ENCODE measurements at regions not wholly inside any gene's neighbourhood (a gene's known extent, or its start where the extent isn't known, plus 50 kb on each side); places are given as distances from the start of the nearest gene placed in this dataset.

DNA sequence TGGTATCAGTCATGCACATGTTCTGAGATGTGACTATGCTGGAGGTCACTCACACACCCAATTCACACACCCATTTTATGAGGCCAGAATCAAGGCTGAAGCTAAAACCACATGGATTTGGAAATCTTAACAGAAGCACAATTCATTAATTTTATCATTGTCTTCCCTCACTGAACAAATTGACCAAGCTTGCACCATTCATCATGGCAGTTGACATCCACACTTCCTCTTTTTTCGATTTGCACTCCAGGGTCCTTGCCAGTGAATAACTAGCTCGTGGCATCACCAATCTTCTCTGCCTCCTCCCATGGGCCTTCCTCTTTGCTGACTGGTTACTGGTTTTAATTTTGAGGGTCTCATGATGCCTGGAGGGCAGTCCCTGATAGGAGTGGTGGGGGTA, 123.0 kb upstream of the ASIC2 start:
- H2BK20ac ChIP-seq (ENCODE audit: low read depth, low read length) = no peak overlapping the region
- POLR2A ChIA-PET (ENCODE audit: unreplicated experiment) = no interaction called here
- H3K14ac ChIP-seq (replicated peaks; ENCODE audit: low read depth, low read length) = no peak overlapping the region
- H3K56ac ChIP-seq (ENCODE audit: extremely low read depth, insufficient read depth, low read length) = no peak overlapping the region
- H4K8ac ChIP-seq (ENCODE audit: low read depth in 2 of 2, low read length in 2 of 2) = no peak overlapping the region
- H2AK5ac ChIP-seq (ENCODE audit: low read depth, low read length) = no peak overlapping the region
- TF ChIP-seq, protein P1, sequence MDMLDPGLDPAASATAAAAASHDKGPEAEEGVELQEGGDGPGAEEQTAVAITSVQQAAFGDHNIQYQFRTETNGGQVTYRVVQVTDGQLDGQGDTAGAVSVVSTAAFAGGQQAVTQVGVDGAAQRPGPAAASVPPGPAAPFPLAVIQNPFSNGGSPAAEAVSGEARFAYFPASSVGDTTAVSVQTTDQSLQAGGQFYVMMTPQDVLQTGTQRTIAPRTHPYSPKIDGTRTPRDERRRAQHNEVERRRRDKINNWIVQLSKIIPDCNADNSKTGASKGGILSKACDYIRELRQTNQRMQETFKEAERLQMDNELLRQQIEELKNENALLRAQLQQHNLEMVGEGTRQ (IDR thresholded peaks at IDR 0.05; ENCODE audit: low read depth, low read length) = no peak
- TF ChIP-seq MXI1 (IDR thresholded peaks at IDR 0.05; ENCODE audit: borderline replicate concordance, low read depth, low read length) (no peak), POLR2A (IDR thresholded peaks at IDR 0.05; ENCODE audit: low read depth, low read length) (no peak), RFX5 (IDR thresholded peaks at IDR 0.05; ENCODE audit: low read depth, low read length) (no peak), CEBPB (IDR thresholded peaks at IDR 0.05; ENCODE audit: low read depth, low read length) (no peak), MAZ (IDR thresholded peaks at IDR 0.05; ENCODE audit: borderline replicate concordance, low read depth, low read length) (no peak), RCOR1 (IDR thresholded peaks at IDR 0.05; ENCODE audit: insufficient replicate concordance, low read length) (no peak), FOS (IDR thresholded peaks at IDR 0.05; ENCODE audit: low read depth, low read length) (no peak), CHD1 (IDR thresholded peaks at IDR 0.05; ENCODE audit: low read depth, low read length) (no peak), NFE2L2 (IDR thresholded peaks at IDR 0.05; ENCODE audit: low read depth, low read length) (no peak), SMC3 (IDR thresholded peaks at IDR 0.05; ENCODE audit: low read depth, low read length) (no peak), MAFK (IDR thresholded peaks at IDR 0.05; ENCODE audit: low read depth, low read length) (no peak), RAD21 (IDR thresholded peaks at IDR 0.05; ENCODE audit: low read length) (no peak), BHLHE40 (IDR thresholded peaks at IDR 0.05; ENCODE audit: low read depth, low read length) (no peak)
- TF ChIP-seq, protein P2, sequence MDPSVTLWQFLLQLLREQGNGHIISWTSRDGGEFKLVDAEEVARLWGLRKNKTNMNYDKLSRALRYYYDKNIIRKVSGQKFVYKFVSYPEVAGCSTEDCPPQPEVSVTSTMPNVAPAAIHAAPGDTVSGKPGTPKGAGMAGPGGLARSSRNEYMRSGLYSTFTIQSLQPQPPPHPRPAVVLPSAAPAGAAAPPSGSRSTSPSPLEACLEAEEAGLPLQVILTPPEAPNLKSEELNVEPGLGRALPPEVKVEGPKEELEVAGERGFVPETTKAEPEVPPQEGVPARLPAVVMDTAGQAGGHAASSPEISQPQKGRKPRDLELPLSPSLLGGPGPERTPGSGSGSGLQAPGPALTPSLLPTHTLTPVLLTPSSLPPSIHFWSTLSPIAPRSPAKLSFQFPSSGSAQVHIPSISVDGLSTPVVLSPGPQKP (IDR thresholded peaks at IDR 0.05; ENCODE audit: borderline replicate concordance, low read depth, low read length) = no peak
- TF ChIP-seq, protein P3, sequence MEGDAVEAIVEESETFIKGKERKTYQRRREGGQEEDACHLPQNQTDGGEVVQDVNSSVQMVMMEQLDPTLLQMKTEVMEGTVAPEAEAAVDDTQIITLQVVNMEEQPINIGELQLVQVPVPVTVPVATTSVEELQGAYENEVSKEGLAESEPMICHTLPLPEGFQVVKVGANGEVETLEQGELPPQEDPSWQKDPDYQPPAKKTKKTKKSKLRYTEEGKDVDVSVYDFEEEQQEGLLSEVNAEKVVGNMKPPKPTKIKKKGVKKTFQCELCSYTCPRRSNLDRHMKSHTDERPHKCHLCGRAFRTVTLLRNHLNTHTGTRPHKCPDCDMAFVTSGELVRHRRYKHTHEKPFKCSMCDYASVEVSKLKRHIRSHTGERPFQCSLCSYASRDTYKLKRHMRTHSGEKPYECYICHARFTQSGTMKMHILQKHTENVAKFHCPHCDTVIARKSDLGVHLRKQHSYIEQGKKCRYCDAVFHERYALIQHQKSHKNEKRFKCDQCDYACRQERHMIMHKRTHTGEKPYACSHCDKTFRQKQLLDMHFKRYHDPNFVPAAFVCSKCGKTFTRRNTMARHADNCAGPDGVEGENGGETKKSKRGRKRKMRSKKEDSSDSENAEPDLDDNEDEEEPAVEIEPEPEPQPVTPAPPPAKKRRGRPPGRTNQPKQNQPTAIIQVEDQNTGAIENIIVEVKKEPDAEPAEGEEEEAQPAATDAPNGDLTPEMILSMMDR (conservative IDR thresholded peaks at IDR 0.05; ENCODE audit: low read depth, low read length) = no peak
- no peak overlapping the region for H3K4ac ChIP-seq (ENCODE audit: low read depth, low read length)
- H3K36me3 ChIP-seq (ENCODE audit: control insufficient read depth, insufficient read depth, low read length) = no peaks in the 10 kb centered on the region
- H3K18ac ChIP-seq (ENCODE audit: low read depth, low read length) = no peak overlapping the region
- H4K91ac ChIP-seq (ENCODE audit: insufficient read depth, low read depth, low read length) = no peak overlapping the region
- H3K9ac ChIP-seq (ENCODE audit: low read depth, low read length) = no peak overlapping the region
- H3K23ac ChIP-seq (ENCODE audit: low read depth, low read length) = no peak overlapping the region
- BruUV-seq (replicated peaks) = no TSS peak
- H4K20me1 ChIP-seq (ENCODE audit: insufficient read depth, low read length) = no peaks in the 10 kb centered on the region
- no peak overlapping the region for H4K5ac ChIP-seq (ENCODE audit: low read depth, low read length)
- no peak overlapping the region for H2AFZ ChIP-seq (replicated peaks; ENCODE audit: low read length, poor library complexity)
- H3K9me1 ChIP-seq (ENCODE audit: insufficient read depth, low read length) = no peaks in the 10 kb centered on the region
- no peak overlapping the region for H2AK9ac ChIP-seq (replicated peaks; ENCODE audit: low read depth, low read length, poor library complexity)
- CTCF ChIA-PET = no interaction called here
- H2BK120ac ChIP-seq (ENCODE audit: low read depth, low read length) = no peak overlapping the region
- dilution Hi-C loops (cut with HindIII; ENCODE audit: low sequenced_read_pairs, unreplicated experiment) = no loop called here
- WGBS, 2 experiments (ENCODE audit: extremely low coverage in 2 of 2, insufficient read length in 1 of 2) = no CpG with 5 or more reads among the region's 2 CpGs
- H2BK5ac ChIP-seq (ENCODE audit: low read depth, low read length, poor library complexity, severe bottlenecking) = no peak overlapping the region
- no peak overlapping the region for H3K4me3 ChIP-seq (ENCODE audit: insufficient read depth, low read depth, low read length)
- H3K27me3 ChIP-seq (ENCODE audit: control insufficient read depth, insufficient read depth, low read length) = no peaks in the 10 kb centered on the region
- no peak overlapping the region for H3K4me2 ChIP-seq (ENCODE audit: low read depth, low read length)
- H3K27ac ChIP-seq (ENCODE audit: insufficient read depth, low read length) = no peak overlapping the region
- no peak overlapping the region for H2BK15ac ChIP-seq (ENCODE audit: low read depth, low read length)
- in situ Hi-C loops (cut with MboI; ENCODE audit: low sequenced_read_pairs) = no loop called here
- H3K4me1 ChIP-seq (ENCODE audit: control insufficient read depth, insufficient read depth, low read length) = no peaks in the 10 kb centered on the region
- intact Hi-C loops (cut with micrococcal nuclease) = no loop called here
- DNase-seq = no peak
- no peak for ATAC-seq (ENCODE audit: low read depth)
- H3K79me1 ChIP-seq (ENCODE audit: low read depth in 1 of 2, low read length in 2 of 2) = no peaks in the 10 kb centered on the region
- peaks cover 2% of the 10 kb centered on the region for H3K9me3 ChIP-seq (ENCODE audit: control insufficient read depth, insufficient read depth, low read length)

Data from IMR-90 (cell line).